ENCODE measurements at regions not wholly inside any gene's neighbourhood (a gene's known extent, or its start where the extent isn't known, plus 50 kb on each side); places are given as distances from the start of the nearest gene placed in this dataset.

DNA sequence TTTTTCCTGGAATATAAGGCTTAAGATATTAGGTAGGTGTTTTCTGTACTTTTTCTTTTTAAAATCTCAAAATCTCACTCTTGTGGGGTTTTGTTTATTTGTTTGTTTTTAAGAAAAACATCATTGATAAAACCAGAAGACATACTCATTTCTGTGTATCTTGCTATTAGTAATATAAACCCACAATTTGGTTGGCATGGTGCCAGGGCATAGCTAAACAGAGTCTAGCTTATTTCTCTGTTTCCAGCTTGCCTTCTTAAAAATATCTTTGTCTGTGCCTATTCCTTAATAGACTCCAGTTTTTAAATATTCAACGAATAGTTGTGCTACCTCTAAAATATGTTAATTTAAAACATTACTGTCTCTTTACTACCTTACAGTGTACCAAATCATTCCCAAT, 1121.9 kb upstream of the PCDH20 start:
- TF ChIP-seq, protein P1, sequence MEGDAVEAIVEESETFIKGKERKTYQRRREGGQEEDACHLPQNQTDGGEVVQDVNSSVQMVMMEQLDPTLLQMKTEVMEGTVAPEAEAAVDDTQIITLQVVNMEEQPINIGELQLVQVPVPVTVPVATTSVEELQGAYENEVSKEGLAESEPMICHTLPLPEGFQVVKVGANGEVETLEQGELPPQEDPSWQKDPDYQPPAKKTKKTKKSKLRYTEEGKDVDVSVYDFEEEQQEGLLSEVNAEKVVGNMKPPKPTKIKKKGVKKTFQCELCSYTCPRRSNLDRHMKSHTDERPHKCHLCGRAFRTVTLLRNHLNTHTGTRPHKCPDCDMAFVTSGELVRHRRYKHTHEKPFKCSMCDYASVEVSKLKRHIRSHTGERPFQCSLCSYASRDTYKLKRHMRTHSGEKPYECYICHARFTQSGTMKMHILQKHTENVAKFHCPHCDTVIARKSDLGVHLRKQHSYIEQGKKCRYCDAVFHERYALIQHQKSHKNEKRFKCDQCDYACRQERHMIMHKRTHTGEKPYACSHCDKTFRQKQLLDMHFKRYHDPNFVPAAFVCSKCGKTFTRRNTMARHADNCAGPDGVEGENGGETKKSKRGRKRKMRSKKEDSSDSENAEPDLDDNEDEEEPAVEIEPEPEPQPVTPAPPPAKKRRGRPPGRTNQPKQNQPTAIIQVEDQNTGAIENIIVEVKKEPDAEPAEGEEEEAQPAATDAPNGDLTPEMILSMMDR (IDR thresholded peaks at IDR 0.05 in 2 of 3, conservative IDR thresholded peaks at IDR 0.05 in 1 of 3; ENCODE audit: borderline replicate concordance in 1 of 3, insufficient read depth in 1 of 3, low read depth in 2 of 3, low read length in 2 of 3): no peak
- TF ChIP-seq FOSL1 (IDR thresholded peaks at IDR 0.05; ENCODE audit: low read depth): no peak
- no peak for TF ChIP-seq SIN3A (IDR thresholded peaks at IDR 0.05; ENCODE audit: low read depth)
- no peak for TF ChIP-seq EZH2phosphoT487 (IDR thresholded peaks at IDR 0.05; ENCODE audit: borderline replicate concordance)
- no peak for TF ChIP-seq POLR2AphosphoS5 (IDR thresholded peaks at IDR 0.05; ENCODE audit: low read depth, low read length)
- no peak for TF ChIP-seq EGR1 (IDR thresholded peaks at IDR 0.05; ENCODE audit: low read depth)
- no peak for TF ChIP-seq SP1 (IDR thresholded peaks at IDR 0.05; ENCODE audit: low read depth)
- TF ChIP-seq, protein P2, sequence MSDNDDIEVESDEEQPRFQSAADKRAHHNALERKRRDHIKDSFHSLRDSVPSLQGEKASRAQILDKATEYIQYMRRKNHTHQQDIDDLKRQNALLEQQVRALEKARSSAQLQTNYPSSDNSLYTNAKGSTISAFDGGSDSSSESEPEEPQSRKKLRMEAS (IDR thresholded peaks at IDR 0.05): no peak
- TF ChIP-seq ZNF274 (IDR thresholded peaks at IDR 0.05; ENCODE audit: low read depth, low read length): no peak
- TF ChIP-seq RAD21 (IDR thresholded peaks at IDR 0.05; ENCODE audit: low read depth): no peak

All from HCT116 (cell line).